Endothelial cell (in vitro differentiated cells): ENCODE measurements at regions not wholly inside any gene's neighbourhood (a gene's known extent, or its start where the extent isn't known, plus 50 kb on each side); places are given as distances from the start of the nearest gene placed in this dataset.
"Not testable (repeated sequence)": the region's sequence is repeated elsewhere in the genome, so short reads cannot be mapped to it uniquely, and the experiment has no call there.

Experiments
- DNase-seq: peaks from one replicate; pipeline ENCODE4 v3.0.0; 2021; ENCODE audit warnings: low spot score
- H3K27ac Mint-ChIP-seq: one replicate; pipeline ENCODE4 v1.8.0; 2021; ENCODE audit warnings: mixed read lengths, inconsistent platforms; ENCODE audit not compliant: unreplicated experiment
- H3K27me3 Mint-ChIP-seq: one replicate; pipeline ENCODE4 v1.8.0; 2021; ENCODE audit warnings: mild to moderate bottlenecking, moderate library complexity, mixed read lengths, inconsistent platforms; ENCODE audit not compliant: unreplicated experiment
- H3K36me3 Mint-ChIP-seq: one replicate; pipeline ENCODE4 v1.8.0; 2021; ENCODE audit warnings: mild to moderate bottlenecking, low read depth, mixed read lengths, inconsistent platforms; ENCODE audit not compliant: unreplicated experiment
- H3K4me1 Mint-ChIP-seq: one replicate; pipeline ENCODE4 v1.8.0; 2021; ENCODE audit warnings: mild to moderate bottlenecking, mixed read lengths, inconsistent platforms; ENCODE audit not compliant: unreplicated experiment
- H3K4me3 Mint-ChIP-seq: one replicate; pipeline ENCODE4 v1.8.0; 2021; ENCODE audit warnings: mild to moderate bottlenecking, mixed read lengths, inconsistent platforms; ENCODE audit not compliant: unreplicated experiment
- H3K9me3 Mint-ChIP-seq: one replicate; pipeline ENCODE4 v1.8.0; 2021; ENCODE audit warnings: mixed read lengths, inconsistent platforms; ENCODE audit not compliant: unreplicated experiment
- TF ChIP-seq, protein P1 (sequence below): fragments of 200-600 bp; sonication (generic); IDR thresholded peaks from one replicate; pipeline ENCODE4 v1.5.0; 2021; ENCODE audit warnings: antibody characterized with exemption; ENCODE audit not compliant: unreplicated experiment

- H3K4me1 Mint-ChIP-seq, result no peaks in the 10 kb centered on the region
- DNase-seq, result no peak
- no peaks in the 10 kb centered on the region for H3K27me3 Mint-ChIP-seq
- H3K27ac Mint-ChIP-seq, result no peak overlapping the region
- H3K4me3 Mint-ChIP-seq, result no peak overlapping the region
- H3K9me3 Mint-ChIP-seq, result no peaks in the 10 kb centered on the region
- TF ChIP-seq, protein P1, sequence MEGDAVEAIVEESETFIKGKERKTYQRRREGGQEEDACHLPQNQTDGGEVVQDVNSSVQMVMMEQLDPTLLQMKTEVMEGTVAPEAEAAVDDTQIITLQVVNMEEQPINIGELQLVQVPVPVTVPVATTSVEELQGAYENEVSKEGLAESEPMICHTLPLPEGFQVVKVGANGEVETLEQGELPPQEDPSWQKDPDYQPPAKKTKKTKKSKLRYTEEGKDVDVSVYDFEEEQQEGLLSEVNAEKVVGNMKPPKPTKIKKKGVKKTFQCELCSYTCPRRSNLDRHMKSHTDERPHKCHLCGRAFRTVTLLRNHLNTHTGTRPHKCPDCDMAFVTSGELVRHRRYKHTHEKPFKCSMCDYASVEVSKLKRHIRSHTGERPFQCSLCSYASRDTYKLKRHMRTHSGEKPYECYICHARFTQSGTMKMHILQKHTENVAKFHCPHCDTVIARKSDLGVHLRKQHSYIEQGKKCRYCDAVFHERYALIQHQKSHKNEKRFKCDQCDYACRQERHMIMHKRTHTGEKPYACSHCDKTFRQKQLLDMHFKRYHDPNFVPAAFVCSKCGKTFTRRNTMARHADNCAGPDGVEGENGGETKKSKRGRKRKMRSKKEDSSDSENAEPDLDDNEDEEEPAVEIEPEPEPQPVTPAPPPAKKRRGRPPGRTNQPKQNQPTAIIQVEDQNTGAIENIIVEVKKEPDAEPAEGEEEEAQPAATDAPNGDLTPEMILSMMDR, result no peak
- H3K36me3 Mint-ChIP-seq, result no peaks in the 10 kb centered on the region
These were observed 514.5 kb upstream of the SMIM31 start for GRCh38 chr4:164239433-164239832.

DNA sequence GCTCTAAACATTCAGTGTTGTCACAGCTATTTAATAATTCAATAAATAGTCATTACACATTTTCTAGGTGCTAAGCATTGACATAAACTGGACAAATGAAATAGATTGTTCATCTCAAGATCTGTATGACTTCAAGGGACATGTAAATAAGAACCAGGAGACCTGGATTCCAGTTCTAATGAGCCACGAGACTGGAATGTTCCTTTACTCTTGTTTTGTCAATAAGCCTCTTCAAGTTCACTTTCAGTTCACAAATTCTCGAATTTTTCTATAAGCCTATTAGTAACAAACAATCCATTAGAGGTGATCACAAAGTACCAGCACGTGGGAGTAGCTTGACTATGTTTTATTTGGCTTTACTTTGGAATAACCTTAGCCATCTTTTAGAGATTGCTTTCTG is 514.0 kb upstream of the SMIM31 start:
- no peak for DNase-seq
- TF ChIP-seq, protein P1, result no peak

GRCh38 chr4:164251257-164251656 is 502.7 kb upstream of the SMIM31 start:
- Mint-ChIP-seq H3K4me3 (no peak overlapping the region), H3K27ac (no peak overlapping the region), H3K9me3 (no peaks in the 10 kb centered on the region), H3K36me3 (no peaks in the 10 kb centered on the region), H3K27me3 (no peaks in the 10 kb centered on the region), H3K4me1 (peaks cover 4% of the 10 kb centered on the region)
- TF ChIP-seq, protein P1, result no peak
- DNase-seq, result no peak

More for the DNA sequence above, 514.0 kb upstream of the SMIM31 start:
- no peaks in the 10 kb centered on the region for H3K4me1 Mint-ChIP-seq
- H3K27ac Mint-ChIP-seq, result no peak overlapping the region
- H3K4me3 Mint-ChIP-seq, result no peak overlapping the region
- H3K9me3 Mint-ChIP-seq, result no peaks in the 10 kb centered on the region
- no peaks in the 10 kb centered on the region for H3K27me3 Mint-ChIP-seq
- no peaks in the 10 kb centered on the region for H3K36me3 Mint-ChIP-seq

DNA sequence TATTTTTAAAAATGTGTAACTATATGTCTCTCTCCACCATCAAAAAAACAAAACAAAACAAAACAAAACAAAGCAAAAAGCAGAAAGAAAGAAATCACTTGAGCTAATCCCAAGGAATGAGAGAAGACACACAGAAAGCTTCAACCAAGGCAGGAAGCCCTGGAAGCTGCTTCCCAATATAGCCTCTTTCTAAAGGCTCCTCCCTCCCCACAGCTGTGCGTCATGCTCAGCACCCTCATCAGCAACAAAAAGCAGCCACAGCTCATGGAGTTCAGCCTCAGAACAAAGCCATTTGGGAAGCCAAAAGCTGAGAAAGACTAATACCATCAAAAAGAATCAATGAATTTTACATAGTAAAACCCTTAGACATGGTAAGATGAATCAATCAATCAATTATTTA is 501.6 kb upstream of the SMIM31 start:
- H3K9me3 Mint-ChIP-seq, result no peaks in the 10 kb centered on the region
- peaks cover 4% of the 10 kb centered on the region for H3K4me1 Mint-ChIP-seq
- no peaks in the 10 kb centered on the region for H3K36me3 Mint-ChIP-seq
- H3K4me3 Mint-ChIP-seq, result no peak overlapping the region
- no peak for DNase-seq
- TF ChIP-seq, protein P1, result no peak
- no peak overlapping the region for H3K27ac Mint-ChIP-seq
- H3K27me3 Mint-ChIP-seq, result no peaks in the 10 kb centered on the region

DNA sequence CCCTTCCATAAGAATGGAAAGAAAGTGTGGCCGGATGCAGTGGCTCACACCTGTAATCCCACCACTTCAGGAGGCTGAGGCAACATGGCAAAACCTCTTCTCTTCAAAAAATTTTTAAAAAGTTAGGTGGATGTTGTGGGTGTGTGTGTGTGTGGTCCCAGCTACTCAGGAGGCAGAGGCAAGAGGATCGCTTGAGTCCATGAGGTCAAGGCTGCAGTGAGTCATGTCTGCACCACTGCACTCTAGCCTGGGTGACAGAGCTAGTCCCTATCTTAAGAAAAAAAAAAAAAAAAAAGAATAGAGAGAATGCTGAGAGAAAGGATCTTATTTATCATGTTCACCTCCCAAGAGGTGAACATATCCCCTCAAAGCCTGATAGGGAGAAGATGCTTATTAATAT is 492.1 kb upstream of the SMIM31 start:
- Mint-ChIP-seq H3K9me3 (no peaks in the 10 kb centered on the region), H3K36me3 (no peaks in the 10 kb centered on the region)
- TF ChIP-seq, protein P1, result no peak

DNA sequence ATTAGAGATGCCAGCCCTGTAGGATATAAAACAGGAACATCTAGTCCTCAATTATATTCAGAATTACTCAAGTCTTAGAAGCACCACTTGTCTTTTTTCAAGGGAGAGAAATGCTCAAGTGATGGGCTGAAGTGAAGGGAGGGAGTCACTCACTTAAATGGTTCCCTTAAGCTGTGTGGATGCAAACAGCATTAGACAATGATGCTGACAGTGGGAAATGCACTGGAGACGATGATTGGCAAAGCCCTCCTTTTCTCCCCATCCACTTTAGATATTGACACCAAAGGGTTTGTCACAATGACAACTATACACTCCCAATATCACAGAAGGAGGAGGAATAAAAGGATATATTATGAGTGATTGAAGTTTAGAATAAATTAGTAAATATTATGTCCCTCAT is 491.4 kb upstream of the SMIM31 start:
- H3K4me3 Mint-ChIP-seq, H3K4me1 Mint-ChIP-seq, H3K27ac Mint-ChIP-seq, H3K27me3 Mint-ChIP-seq, H3K36me3 Mint-ChIP-seq, DNase-seq, H3K9me3 Mint-ChIP-seq: not testable (repeated sequence)

More for the DNA sequence above, 492.1 kb upstream of the SMIM31 start:
- DNase-seq, result no peak
- H3K27me3 Mint-ChIP-seq, result no peaks in the 10 kb centered on the region
- no peaks in the 10 kb centered on the region for H3K4me1 Mint-ChIP-seq
- no peak overlapping the region for H3K4me3 Mint-ChIP-seq
- no peak overlapping the region for H3K27ac Mint-ChIP-seq

DNA sequence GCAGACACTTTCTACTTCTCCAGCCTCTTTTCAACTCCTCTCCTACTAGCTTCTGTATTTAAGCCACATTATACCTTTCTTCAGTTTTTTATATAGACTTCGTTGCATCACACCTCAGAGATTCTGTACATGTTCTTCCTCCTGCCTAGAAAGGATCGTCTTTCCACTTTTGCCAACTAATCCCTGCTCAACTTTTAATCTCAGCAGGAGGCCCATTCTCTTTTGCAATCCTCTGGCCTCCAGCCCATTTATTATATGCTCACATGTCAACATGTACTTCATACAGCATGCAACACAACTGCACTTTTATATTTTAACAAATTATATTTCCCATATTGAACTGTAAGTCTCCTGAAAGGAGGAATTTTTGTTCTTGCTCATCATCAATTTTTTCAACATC is 476.5 kb upstream of the SMIM31 start:
- H3K4me3 Mint-ChIP-seq, H3K27me3 Mint-ChIP-seq, H3K4me1 Mint-ChIP-seq, DNase-seq, H3K36me3 Mint-ChIP-seq, H3K9me3 Mint-ChIP-seq, H3K27ac Mint-ChIP-seq: not testable (repeated sequence)
